Esophagus muscularis mucosa (tissue), 4 donors: ENCODE measurements at regions not wholly inside any gene's neighbourhood (a gene's known extent, or its start where the extent isn't known, plus 50 kb on each side); places are given as distances from the start of the nearest gene placed in this dataset.

Source experiments
- DNase-seq: peaks from one replicate; pipeline ENCODE4 v3.0.0-alpha.2; 2017; ENCODE audit errors: extremely low spot score
- H3K27ac ChIP-seq, 4 donors: fragments of 200-600 bp; sonication (generic); replicated peaks in 1 of 4; 1 replicate in 3 of 4; 2 replicates in 1 of 4; pipeline ENCODE4 v1.5.1; 2016 to 2019; ENCODE audit warnings: mild to moderate bottlenecking in 1 of 4
- H3K27me3 ChIP-seq, 4 donors: fragments of 200-600 bp; sonication (generic); one replicate each; pipeline versions ENCODE4 v1.5.1 to v1.6.0; 2016 to 2019
- H3K36me3 ChIP-seq, 4 donors: fragments of 200-600 bp; sonication (generic); one replicate each; pipeline ENCODE4 v1.5.1; 2016 to 2019
- H3K4me1 ChIP-seq, 4 donors: fragments of 200-600 bp; sonication (generic); one replicate each; pipeline ENCODE4 v1.5.1; 2016 to 2019
- H3K4me3 ChIP-seq, 4 donors: fragments of 200-600 bp; sonication (generic); 1 replicate in 2 of 4; 2 replicates in 2 of 4; pipeline ENCODE4 v1.5.1; 2016 to 2019; ENCODE audit warnings: mild to moderate bottlenecking in 4 of 4, moderate library complexity in 1 of 4
- H3K9me3 ChIP-seq, 4 donors: fragments of 200-600 bp; sonication (generic); 1 replicate in 3 of 4; 2 replicates in 1 of 4; pipeline ENCODE4 v1.5.1; 2016 to 2019
- EP300 ChIP-seq: sonication (generic); formaldehyde crosslinking; IDR thresholded peaks from one replicate; pipeline ENCODE4 v1.6.1; 2017; ENCODE audit warnings: antibody characterized with exemption
- POLR2A ChIP-seq: fragments of 450-650 bp; IDR thresholded peaks from one replicate; pipeline ENCODE4 v1.6.1; 2017; ENCODE audit warnings: antibody characterized with exemption, moderate library complexity, mild to moderate bottlenecking, low read depth
- POLR2AphosphoS5 ChIP-seq, 2 donors: sonication (generic); formaldehyde crosslinking; IDR thresholded peaks; one replicate each; pipeline ENCODE4 v1.6.1; 2017; ENCODE audit warnings: antibody characterized with exemption in 2 of 2
- WGBS: methylation state at CpG from one replicate; pipeline ENCODE4 v1.1.5; 2018; 5-methylcytosine and 5-hydroxymethylcytosine counted together
- intact Hi-C: fragments of 100-400 bp; cut with DNase I; formaldehyde crosslinking; loops from one replicate; pipeline ENCODE4 v1.15.1; 2023
- TF ChIP-seq, protein P1 (sequence below), 3 experiments: fragments of 200-600 bp in 2 of 3; fragments of 450-650 bp in 1 of 3; sonication (generic) in 2 of 3; IDR thresholded peaks; one replicate each; pipeline ENCODE4 v1.5.1; 2017 to 2019; ENCODE audit warnings: antibody characterized with exemption in 3 of 3, mild to moderate bottlenecking in 2 of 3, moderate library complexity in 1 of 3

DNA sequence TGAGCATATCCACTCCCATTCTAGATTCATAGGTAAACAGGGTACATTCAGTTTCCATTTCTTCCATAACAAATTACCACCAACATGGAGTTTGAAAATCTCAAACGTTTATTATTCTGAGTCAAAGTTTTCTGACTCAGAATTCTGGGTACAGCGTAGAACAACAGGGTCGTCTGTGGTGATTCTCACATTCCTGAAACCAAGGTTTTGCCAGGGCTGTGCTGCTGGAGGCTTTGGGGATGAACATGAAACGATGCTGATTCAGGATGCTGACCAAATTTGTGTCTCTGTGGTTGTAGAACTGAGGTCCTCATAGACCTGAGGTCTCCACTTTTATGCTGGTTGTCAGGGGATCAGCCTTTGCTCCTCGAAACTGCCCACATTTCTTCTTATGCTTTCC lies 255.7 kb downstream of the DSEL start:
- no peaks in the 10 kb centered on the region for H3K36me3 ChIP-seq
- H3K27me3 ChIP-seq: no peaks in the 10 kb centered on the region
- H3K4me1 ChIP-seq: peaks cover 0 to 5% (median 1%) of the 10 kb centered on the region in 4 donors
- intact Hi-C loops: no loop called here
- TF ChIP-seq, protein P1, sequence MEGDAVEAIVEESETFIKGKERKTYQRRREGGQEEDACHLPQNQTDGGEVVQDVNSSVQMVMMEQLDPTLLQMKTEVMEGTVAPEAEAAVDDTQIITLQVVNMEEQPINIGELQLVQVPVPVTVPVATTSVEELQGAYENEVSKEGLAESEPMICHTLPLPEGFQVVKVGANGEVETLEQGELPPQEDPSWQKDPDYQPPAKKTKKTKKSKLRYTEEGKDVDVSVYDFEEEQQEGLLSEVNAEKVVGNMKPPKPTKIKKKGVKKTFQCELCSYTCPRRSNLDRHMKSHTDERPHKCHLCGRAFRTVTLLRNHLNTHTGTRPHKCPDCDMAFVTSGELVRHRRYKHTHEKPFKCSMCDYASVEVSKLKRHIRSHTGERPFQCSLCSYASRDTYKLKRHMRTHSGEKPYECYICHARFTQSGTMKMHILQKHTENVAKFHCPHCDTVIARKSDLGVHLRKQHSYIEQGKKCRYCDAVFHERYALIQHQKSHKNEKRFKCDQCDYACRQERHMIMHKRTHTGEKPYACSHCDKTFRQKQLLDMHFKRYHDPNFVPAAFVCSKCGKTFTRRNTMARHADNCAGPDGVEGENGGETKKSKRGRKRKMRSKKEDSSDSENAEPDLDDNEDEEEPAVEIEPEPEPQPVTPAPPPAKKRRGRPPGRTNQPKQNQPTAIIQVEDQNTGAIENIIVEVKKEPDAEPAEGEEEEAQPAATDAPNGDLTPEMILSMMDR (IDR thresholded peaks at IDR 0.05): no peak
- 83% methylated on average over 5 of the region's 5 CpGs for WGBS
- H3K27ac ChIP-seq: no peak overlapping the region
- no peaks in the 10 kb centered on the region for H3K9me3 ChIP-seq
- no peak overlapping the region for H3K4me3 ChIP-seq
- DNase-seq: no peak

- no peaks in the 10 kb centered on the region for H3K27me3 ChIP-seq
- no peaks in the 10 kb centered on the region for H3K4me1 ChIP-seq
- H3K36me3 ChIP-seq: no peaks in the 10 kb centered on the region
- intact Hi-C loops: no loop called here
- no peak for TF ChIP-seq POLR2A
- TF ChIP-seq EP300: no peak
- no peak for TF ChIP-seq POLR2AphosphoS5 (IDR thresholded peaks at IDR 0.05)
- TF ChIP-seq, protein P1 (IDR thresholded peaks at IDR 0.05): no peak
- no peak for DNase-seq
- no peak overlapping the region for H3K27ac ChIP-seq
- no peak overlapping the region for H3K4me3 ChIP-seq
- H3K9me3 ChIP-seq: no peaks in the 10 kb centered on the region
- 84% methylated on average over 9 of the region's 9 CpGs for WGBS
Observed at GRCh38 chr18:67250776-67251424, 265.6 kb downstream of the DSEL start.

- intact Hi-C loops: no loop called here
- Histone ChIP-seq H3K4me1 (peaks cover 0 to 11% (median 0%) of the 10 kb centered on the region in 4 donors), H3K9me3 (no peaks in the 10 kb centered on the region), H3K27ac (no peak overlapping the region), H3K4me3 (peak overlapping the region in 3 of 4 donors; percentile 16 to 36 (median 19)), H3K36me3 (no peaks in the 10 kb centered on the region), H3K27me3 (no peaks in the 10 kb centered on the region)
- WGBS: 12% methylated on average over 3 of the region's 3 CpGs
- no peak for TF ChIP-seq EP300
- TF ChIP-seq, protein P1 (IDR thresholded peaks at IDR 0.05): no peak
- TF ChIP-seq POLR2A: no peak
- TF ChIP-seq POLR2AphosphoS5 (IDR thresholded peaks at IDR 0.05): no peak
- DNase-seq: no peak
Observed at GRCh38 chr18:67243799-67244587, 272.5 kb downstream of the DSEL start.

GRCh38 chr18:67242001-67242400 lies 274.5 kb downstream of the DSEL start:
- H3K4me3 ChIP-seq: no peak overlapping the region
- no peaks in the 10 kb centered on the region for H3K9me3 ChIP-seq
- intact Hi-C loops: no loop called here
- H3K27me3 ChIP-seq: no peaks in the 10 kb centered on the region
- no peak overlapping the region for H3K27ac ChIP-seq
- peaks cover 0 to 11% (median 0%) of the 10 kb centered on the region in 4 donors for H3K4me1 ChIP-seq
- TF ChIP-seq, protein P1 (IDR thresholded peaks at IDR 0.05): no peak
- no peak for TF ChIP-seq POLR2AphosphoS5 (IDR thresholded peaks at IDR 0.05)
- TF ChIP-seq EP300: no peak
- no peak for TF ChIP-seq POLR2A
- no peak for DNase-seq
- 95% methylated on average over 3 of the region's 3 CpGs for WGBS
- no peaks in the 10 kb centered on the region for H3K36me3 ChIP-seq
